K562 (cell line): ENCODE measurements at regions not wholly inside any gene's neighbourhood (a gene's known extent, or its start where the extent isn't known, plus 50 kb on each side); places are given as distances from the start of the nearest gene placed in this dataset.

ENCODE experiments used
- ATAC-seq: fragments of 200-7000 bp; cut with Tn5 transposase; 3 replicates; pipeline ENCODE4 v1.9.1; 2020; ENCODE audit warnings: moderate library complexity
- BruUV-seq: library from RNA; stranded (reverse); fragments of 400-500 nt; replicated peaks from 2 replicates; lab custom pipeline; 2021; lab: Mats Ljungman, UMichigan
- CTCF ChIA-PET: fragments of 300-600 bp; formaldehyde crosslinking; extraction: SDS; loops from one replicate; lab custom pipeline; 2021; ENCODE audit warnings: low intra/inter-chr PET ratio; lab: Yijun Ruan, JAX
- POLR2A ChIA-PET: fragments of 300-600, 350-650 bp; sonication (Branson Sonifier 250); formaldehyde crosslinking; extraction: SDS; loops from one replicate; lab custom pipeline; 2021; ENCODE audit warnings: antibody characterized with exemption, inconsistent platforms; lab: Yijun Ruan, JAX
- DNase-seq, 4 experiments: peaks; one replicate each; pipeline versions ENCODE4 v3.0.0 to v3.0.0-alpha.2; 2011 to 2018; ENCODE audit warnings: low spot score in 3 of 4, mixed read lengths in 3 of 4; ENCODE audit errors: extremely low read depth in 1 of 4
- FAIRE-seq: peaks from 2 replicates; lab custom pipeline; 2011; peaks lifted over from hg19 to GRCh38; lab: Jason Lieb, UNC
- H2AFZ ChIP-seq: 2 replicates; pipeline ENCODE4 v1.6.0; 2011; ENCODE audit warnings: low read depth, low read length, control low read depth, inconsistent platforms
- H3K27ac ChIP-seq: fragments of 200-600 bp; 3 replicates; pipeline ENCODE4 v1.8.0; 2011; ENCODE audit warnings: low read depth, mild to moderate bottlenecking, control low read depth, inconsistent platforms, low read length, moderate library complexity, mixed read lengths; ENCODE audit errors: extremely low read depth
- H3K27me3 ChIP-seq, 2 experiments: fragments of 300-600 bp in 1 of 2; 2 replicates in 1 of 2; 3 replicates in 1 of 2; pipeline versions ENCODE4 v1.6.0 to v1.8.0; 2011; ENCODE audit warnings: inconsistent platforms in 2 of 2, low read length in 2 of 2, mild to moderate bottlenecking in 1 of 2, mixed read lengths in 1 of 2, moderate library complexity in 1 of 2; ENCODE audit not compliant: control insufficient read depth in 2 of 2, insufficient read depth in 2 of 2
- H3K36me3 ChIP-seq: fragments of 300-600 bp; 3 replicates; pipeline ENCODE4 v1.8.0; 2011; ENCODE audit warnings: mild to moderate bottlenecking, low read length, inconsistent platforms; ENCODE audit not compliant: control insufficient read depth, insufficient read depth
- H3K4me1 ChIP-seq, 2 experiments: fragments of 200-600 bp in 1 of 2; replicated peaks in 1 of 2; 2 replicates in 1 of 2; 3 replicates in 1 of 2; pipeline versions ENCODE4 v1.5.1 to v1.8.0; 2011; ENCODE audit warnings: inconsistent platforms in 2 of 2, low read length in 2 of 2, mild to moderate bottlenecking in 1 of 2, mixed read lengths in 1 of 2, moderate library complexity in 1 of 2; ENCODE audit not compliant: control insufficient read depth in 2 of 2, insufficient read depth in 2 of 2
- H3K4me2 ChIP-seq: 2 replicates; pipeline ENCODE4 v1.6.1; 2011; ENCODE audit warnings: low read length, control low read depth, inconsistent platforms, mixed read lengths; ENCODE audit not compliant: insufficient read depth
- H3K4me3 ChIP-seq: fragments of 200-600 bp; sonication (generic), shearing (Covaris generic); 2 replicates; pipeline ENCODE4 v1.5.1; 2016; ENCODE audit warnings: control low read depth, inconsistent platforms
- H3K79me2 ChIP-seq: fragments of 200-600 bp; 3 replicates; pipeline ENCODE4 v1.8.0; 2011; ENCODE audit warnings: low read length, inconsistent platforms; ENCODE audit not compliant: control insufficient read depth, insufficient read depth
- H3K9ac ChIP-seq, 2 experiments: 2 replicates each; pipeline versions ENCODE4 v1.6.0 to v1.6.1; 2011; ENCODE audit warnings: low read depth in 2 of 2, low read length in 2 of 2, control low read depth in 1 of 2, inconsistent platforms in 1 of 2, mild to moderate bottlenecking in 1 of 2, mixed read lengths in 1 of 2; ENCODE audit not compliant: insufficient read depth in 1 of 2
- H3K9me1 ChIP-seq: one replicate; pipeline ENCODE4 v1.6.0; 2011; ENCODE audit warnings: inconsistent platforms, mild to moderate bottlenecking, low read length, moderate library complexity; ENCODE audit not compliant: control insufficient read depth, insufficient read depth
- H3K9me3 ChIP-seq: replicated peaks from 2 replicates; pipeline ENCODE4 v1.5.1; 2011; ENCODE audit warnings: low read depth, low read length, inconsistent platforms; ENCODE audit not compliant: control insufficient read depth, insufficient read depth
- H4K20me1 ChIP-seq: replicated peaks from 2 replicates; pipeline ENCODE4 v1.6.1; 2011; ENCODE audit warnings: low read length, inconsistent platforms, mixed read lengths; ENCODE audit not compliant: control insufficient read depth, insufficient read depth
- CREB3 ChIP-seq: fragments of 450-650 bp; conservative IDR thresholded peaks from 2 replicates; pipeline ENCODE4 v1.6.1; 2016; ENCODE audit warnings: missing genetic modification characterization, low read depth, mild to moderate bottlenecking, missing compliant biosample characterization, moderate library complexity
- DDX20 ChIP-seq: fragments of 450-650 bp; IDR thresholded peaks from 2 replicates; pipeline ENCODE4 v1.6.1; 2016; ENCODE audit warnings: missing genetic modification characterization, low read depth, mild to moderate bottlenecking, missing compliant biosample characterization, moderate library complexity
- ETV1 ChIP-seq: fragments of 450-650 bp; conservative IDR thresholded peaks from 2 replicates; pipeline ENCODE4 v1.6.1; 2016; ENCODE audit warnings: missing genetic modification characterization, control low read depth, low read depth, missing compliant biosample characterization
- MAZ ChIP-seq, 2 experiments: fragments of 450-650 bp in 1 of 2; sonication (generic) in 1 of 2; formaldehyde crosslinking; IDR thresholded peaks in 1 of 2; conservative IDR thresholded peaks in 1 of 2; 2 replicates each; pipeline versions ENCODE4 v1.4.0 to v1.5.0; 2020; ENCODE audit warnings: mild to moderate bottlenecking in 1 of 2, missing genetic modification reagents in 1 of 2
- TSHZ1 ChIP-seq: fragments of 250-450 bp; sonication (Bioruptor Pico); IDR thresholded peaks from 2 replicates; pipeline ENCODE4 v1.4.0; 2020; ENCODE audit warnings: mild to moderate bottlenecking, moderate library complexity
- ZBTB9 ChIP-seq: fragments of 450-650 bp; formaldehyde crosslinking; IDR thresholded peaks from 2 replicates; pipeline ENCODE4 v1.4.0; 2020; ENCODE audit warnings: mild to moderate bottlenecking, moderate library complexity
- ZNF639 ChIP-seq, 2 experiments: fragments of 200-800 bp in 1 of 2; sonication (Bioruptor generic) in 1 of 2; sonication (generic) in 1 of 2; formaldehyde crosslinking in 1 of 2; IDR thresholded peaks in 1 of 2; conservative IDR thresholded peaks in 1 of 2; 2 replicates each; pipeline versions ENCODE4 v1.5.0 to v1.6.1; 2016 to 2020; ENCODE audit warnings: missing compliant biosample characterization in 1 of 2, missing genetic modification characterization in 1 of 2, missing genetic modification reagents in 1 of 2
- ZNF740 ChIP-seq, 3 experiments: fragments of 200-800 bp in 1 of 3; sonication (Bioruptor generic) in 1 of 3; sonication (generic) in 1 of 3; formaldehyde crosslinking in 1 of 3; IDR thresholded peaks; 2 replicates each; pipeline versions ENCODE4 v1.6.1 to v1.8.0; 2016 to 2022; ENCODE audit warnings: mild to moderate bottlenecking in 2 of 3, missing compliant biosample characterization in 2 of 3, missing genetic modification characterization in 2 of 3, missing genetic modification reagents in 1 of 3
- WGBS: fragments of 100-300 bp; shearing (Covaris generic); methylation state at CpG from one replicate; pipeline ENCODE4 v1.1.6; 2016; ENCODE audit warnings: low coverage, mixed read lengths; ENCODE audit not compliant: insufficient coverage; ENCODE audit errors: missing lambda C conversion rate; 5-methylcytosine and 5-hydroxymethylcytosine counted together
- in situ Hi-C: fragments of 300-500 bp; cut with MboI; formaldehyde crosslinking; loops from 4 replicates; pipeline ENCODE4 v1.15.0; 2018; ENCODE audit warnings: inconsistent platforms, mixed read lengths
- intact Hi-C: fragments of 100-400 bp; cut with micrococcal nuclease; formaldehyde crosslinking; loops from 2 replicates; pipeline ENCODE4 v1.14.2; 2022

GRCh38 chr12:112577473-112578329 is 159.0 kb downstream of the PTPN11 start:
- ChIA-PET POLR2A (interaction anchor here (0.6 kb wide), 1 partner anchor 93 kb away, joined by 4 read pairs; no protein-coding TSS in a partner anchor), CTCF (no interaction called here)
- Histone ChIP-seq H3K9ac (no peak overlapping the region), H4K20me1 (no peaks in the 10 kb centered on the region), H3K9me1 (no peaks in the 10 kb centered on the region), H3K9me3 (no peaks in the 10 kb centered on the region), H3K4me1 (no peaks in the 10 kb centered on the region; a peak in 1 of 5 replicates), H3K27ac (no peak overlapping the region), H3K27me3 (peaks cover 5 to 8% of the 10 kb centered on the region in 2 experiments; a peak in 4 of 5 replicates), H3K4me2 (no peak overlapping the region), H3K79me2 (no peaks in the 10 kb centered on the region), H3K36me3 (no peaks in the 10 kb centered on the region), H3K4me3 (no peak overlapping the region), H2AFZ (no peak overlapping the region)
- 6% methylated on average over 4 of the region's 4 CpGs for WGBS
- intact Hi-C loops (no loop called here), in situ Hi-C loops (no loop called here)
- DNase-seq (no peak), FAIRE-seq (no peak), ATAC-seq (no peak)
- no TSS peak for BruUV-seq
- TF ChIP-seq MAZ (CRISPR knock-in tag; conservative IDR thresholded peaks at IDR 0.05 in 1 of 2, IDR thresholded peaks at IDR 0.05 in 1 of 2) (0 out of 4 replicates have a peak, but pooled peaks of 1 of the 2 experiments have one; percentile 26), ETV1 (tag) (peak; percentile 76), ZNF639 (CRISPR knock-in tag; conservative IDR thresholded peaks at IDR 0.05 in 1 of 2, IDR thresholded peaks at IDR 0.05 in 1 of 2) (peak in 1 of 2 experiments; percentile 65; a peak in 2 of 4 replicates), CREB3 (tag) (0 out of 2 replicates have a peak, but pooled peaks have one; percentile 33), TSHZ1 (CRISPR knock-in tag) (0 out of 2 replicates have a peak, but pooled peaks have one; percentile 52), DDX20 (0 out of 2 replicates have a peak, but pooled peaks have one; percentile 54), ZNF740 (CRISPR knock-in tag; IDR thresholded peaks at IDR 0.05) (no peak), ZNF740 (tag; IDR thresholded peaks at IDR 0.05) (peak in 1 of 2 experiments; percentile 91; a peak in 2 of 4 replicates), ZBTB9 (0 out of 2 replicates have a peak, but pooled peaks have one; percentile 43)
